NCI-H2029 treated with DMSO at 0.1 percent for 48 hours (cell line): ENCODE measurements at regions not wholly inside any gene's neighbourhood (a gene's known extent, or its start where the extent isn't known, plus 50 kb on each side); places are given as distances from the start of the nearest gene placed in this dataset.
"Not testable (repeated sequence)": the region's sequence is repeated elsewhere in the genome, so short reads cannot be mapped to it uniquely, and the experiment has no call there.

Source experiments
- DNase-seq: peaks from one replicate; lab custom pipeline; 2025; lab: John Stamatoyannopoulos, UW

DNA sequence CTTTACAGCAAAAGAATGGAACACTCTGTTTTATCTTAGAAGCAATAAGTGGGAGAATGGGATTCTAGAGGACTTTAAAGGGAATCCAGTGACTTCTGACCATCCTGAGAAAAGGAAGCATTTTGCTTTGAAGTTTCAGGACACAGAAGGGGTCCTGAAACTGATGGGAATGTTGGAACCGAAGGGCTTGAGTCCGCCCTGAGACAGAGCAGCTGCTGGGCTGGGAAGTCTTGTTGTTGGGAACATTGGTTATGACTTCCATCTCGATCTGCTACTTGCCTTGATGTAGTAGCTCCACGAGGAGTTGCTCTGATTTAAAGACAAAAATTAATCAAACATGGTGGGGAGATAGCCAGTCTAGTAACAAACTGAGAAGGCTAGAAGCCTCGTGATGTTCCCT lies 177.6 kb downstream of the JCAD start:
- no peak for DNase-seq

DNA sequence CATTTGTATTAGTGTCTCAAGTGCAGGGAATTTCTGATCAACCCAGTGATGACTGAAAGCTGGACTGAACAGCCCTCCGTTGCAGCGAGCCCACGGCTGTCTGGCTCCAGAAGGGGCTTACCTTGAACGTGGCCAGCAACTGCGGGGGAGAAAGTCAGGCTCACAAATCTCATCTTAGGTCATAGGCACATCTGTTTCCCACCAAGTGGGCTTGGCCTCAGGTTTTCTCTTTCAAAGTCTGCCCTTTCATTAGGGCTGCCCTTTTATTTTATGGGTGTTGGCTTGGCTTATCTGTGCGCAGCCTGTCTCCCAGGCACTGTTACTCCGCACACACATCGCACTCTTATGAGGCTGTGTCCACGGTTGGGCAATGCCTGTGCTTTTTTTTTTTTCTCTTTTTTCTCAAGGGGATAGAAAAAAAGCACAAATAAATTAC lies 178.0 kb downstream of the JCAD start:
- DNase-seq: no peak

DNA sequence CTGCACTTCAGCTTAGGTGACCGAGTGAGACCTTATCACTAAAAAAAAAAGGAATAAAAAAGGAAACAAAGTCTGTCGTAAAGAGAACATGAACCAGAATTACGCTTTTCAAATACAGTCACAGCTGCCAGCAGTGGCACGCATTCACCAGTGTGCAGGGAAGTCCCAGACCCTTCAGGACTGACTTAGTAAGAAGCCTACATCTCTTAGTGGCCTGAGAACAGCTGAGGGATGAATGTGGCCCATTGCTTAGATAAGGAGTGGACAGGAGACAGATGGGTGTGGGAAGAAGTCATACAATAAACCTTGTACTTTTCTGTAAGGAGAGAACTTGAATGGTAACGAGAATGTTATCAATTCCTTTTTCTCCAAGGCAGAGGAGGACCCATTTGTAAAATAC lies 178.5 kb downstream of the JCAD start:
- DNase-seq: no peak

DNA sequence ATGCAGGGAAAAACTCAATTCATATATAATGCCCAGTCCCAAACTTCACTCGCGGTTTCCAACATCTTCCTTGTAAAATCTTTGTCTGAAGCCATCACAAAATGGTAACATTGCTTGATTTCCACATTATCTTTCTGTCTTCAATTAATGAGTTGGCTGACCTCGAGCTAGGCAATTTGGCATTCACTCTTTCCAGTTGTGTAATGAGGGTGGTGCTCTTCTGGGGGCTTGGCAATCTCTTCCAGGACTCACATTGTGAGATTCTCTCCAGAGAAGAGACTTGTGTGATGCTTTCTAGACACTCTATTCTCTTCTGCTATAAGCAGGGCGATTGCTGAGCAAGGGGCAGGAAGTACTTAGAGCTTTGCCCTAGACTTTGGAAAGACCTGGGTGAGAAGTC lies 179.5 kb downstream of the JCAD start:
- no peak for DNase-seq

DNA sequence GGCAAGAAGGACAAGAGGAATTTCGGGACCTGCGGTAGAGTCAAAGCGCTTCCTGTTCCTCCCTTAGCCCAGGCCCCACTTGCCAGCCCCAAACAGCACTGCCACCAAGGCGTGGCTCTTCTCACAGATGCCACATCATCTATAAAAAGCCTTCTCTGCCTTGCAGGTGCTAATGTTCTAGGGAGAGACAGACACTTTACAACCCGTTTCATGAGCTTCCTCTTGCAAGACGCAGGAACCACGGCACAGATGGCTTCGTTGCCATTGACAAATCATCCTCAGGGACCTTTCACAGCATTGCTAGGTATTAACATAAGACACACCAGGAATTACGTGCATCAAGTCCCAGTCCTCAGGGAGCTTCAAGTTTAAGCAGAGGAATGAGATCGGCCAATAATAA lies 180.9 kb downstream of the JCAD start:
- no peak for DNase-seq

DNA sequence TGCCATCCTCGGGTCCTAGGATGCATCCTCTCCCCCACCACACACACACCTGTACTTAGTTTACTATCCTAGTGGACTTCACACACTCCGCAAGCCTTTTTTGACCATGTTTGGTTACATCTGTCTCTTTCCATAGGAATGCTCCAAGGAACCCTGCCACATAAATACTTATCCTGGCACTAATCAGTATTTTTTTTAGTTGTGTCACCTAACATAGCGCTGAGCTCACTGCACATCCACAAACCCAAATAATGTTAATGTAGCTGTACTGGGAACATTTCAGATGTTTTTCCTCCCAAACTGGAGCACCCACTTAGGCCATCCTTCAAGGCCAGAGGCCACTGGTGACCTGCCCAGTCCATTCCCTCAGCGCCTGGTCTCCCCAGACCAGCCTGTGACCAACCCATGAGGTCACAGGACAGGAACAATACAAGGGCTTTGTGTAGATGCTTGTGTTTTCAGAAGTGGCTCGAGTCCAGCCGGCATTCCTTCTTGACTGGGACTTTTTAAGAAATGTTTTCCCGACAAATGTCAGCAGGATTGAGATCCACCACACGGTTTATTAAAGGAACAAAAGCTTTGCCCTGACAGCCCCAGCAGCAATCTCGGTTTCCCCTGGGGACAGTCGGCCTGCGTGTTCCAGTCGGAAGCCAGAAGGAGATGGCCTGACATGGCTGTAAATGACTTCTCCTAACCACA lies 181.4 kb downstream of the JCAD start:
- no peak for DNase-seq

DNA sequence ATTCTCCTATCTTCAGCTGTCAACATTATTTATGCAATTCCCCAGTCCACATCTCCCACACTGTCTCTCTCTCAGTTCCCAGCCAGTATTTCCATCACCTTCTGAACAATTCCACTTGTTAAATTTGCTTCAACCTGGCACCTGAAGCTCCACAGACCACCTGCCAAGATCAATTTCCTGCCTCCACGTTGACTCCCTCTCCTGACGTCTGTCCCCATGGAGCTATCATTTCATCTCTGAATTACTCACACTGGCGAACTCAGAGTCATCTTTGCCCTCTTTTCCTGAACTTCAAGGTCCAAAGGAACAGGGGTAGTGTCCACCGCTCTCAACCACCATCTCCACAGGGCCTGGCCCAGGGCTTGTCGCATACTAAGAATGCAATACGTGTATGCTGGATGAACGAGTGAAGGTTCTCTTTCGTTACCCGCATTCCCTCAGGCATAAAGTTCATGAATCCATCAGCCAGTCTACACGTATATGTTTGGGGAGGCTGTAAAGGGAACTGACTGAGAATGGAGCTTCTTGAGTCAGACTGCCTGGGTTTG lies 183.3 kb downstream of the JCAD start:
- no peak for DNase-seq

DNA sequence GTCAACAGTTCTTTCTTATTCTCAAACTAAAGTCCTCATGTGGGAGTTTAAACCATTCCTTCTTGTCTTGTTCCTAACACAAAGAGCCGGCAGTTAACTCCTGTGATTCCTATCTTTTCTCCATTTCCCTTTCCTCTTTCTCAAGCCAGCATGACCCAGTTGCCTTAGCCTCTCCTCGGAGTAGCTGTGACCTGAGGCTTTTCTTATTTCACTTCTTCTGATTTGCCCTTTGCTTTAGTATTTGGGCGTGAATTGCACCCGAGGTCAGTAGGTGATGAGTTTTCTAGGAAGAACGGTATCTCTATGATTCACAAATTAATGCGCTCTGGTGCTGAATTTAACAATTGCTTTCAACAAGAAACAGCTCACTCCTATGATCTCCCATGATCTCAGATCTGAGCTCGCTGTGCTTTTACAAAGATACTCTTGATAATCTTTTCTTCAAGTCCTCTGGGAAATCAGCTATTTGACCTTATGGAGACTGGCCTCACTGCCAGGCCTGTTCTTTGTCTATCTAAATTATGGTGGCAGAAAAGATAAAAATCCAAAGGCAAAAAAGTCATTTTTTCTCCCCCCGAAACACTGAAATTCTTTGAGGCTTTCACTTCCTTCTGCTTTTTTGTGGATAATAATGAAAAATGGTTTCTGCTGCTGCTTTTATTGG lies 184.6 kb downstream of the JCAD start:
- no peak for DNase-seq

DNA sequence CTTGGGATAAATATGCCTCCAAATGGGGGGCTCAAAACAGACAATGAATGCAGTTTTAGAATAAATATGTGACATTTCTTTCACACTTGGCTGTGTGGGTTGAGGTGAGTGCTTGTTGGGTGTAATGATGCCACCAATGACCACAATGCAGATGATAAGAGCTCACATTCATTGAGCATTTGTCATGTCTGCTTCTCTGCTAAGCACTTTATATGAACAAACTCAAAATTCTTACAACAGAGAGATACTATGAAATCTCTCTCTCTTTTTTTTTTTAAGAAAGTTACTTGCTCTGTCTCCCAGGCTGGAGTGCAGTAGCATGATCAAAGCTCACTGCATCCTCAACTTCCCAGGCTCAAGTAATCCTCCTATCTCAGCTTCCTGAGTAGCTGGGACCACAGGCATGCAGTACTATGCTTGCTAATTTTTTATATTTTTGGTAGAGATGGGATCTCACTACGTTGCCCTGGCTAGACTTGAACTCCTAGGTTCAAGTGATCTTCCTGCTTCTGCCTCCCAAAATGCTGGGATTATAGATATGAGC lies 185.4 kb downstream of the JCAD start:
- DNase-seq: no peak

DNA sequence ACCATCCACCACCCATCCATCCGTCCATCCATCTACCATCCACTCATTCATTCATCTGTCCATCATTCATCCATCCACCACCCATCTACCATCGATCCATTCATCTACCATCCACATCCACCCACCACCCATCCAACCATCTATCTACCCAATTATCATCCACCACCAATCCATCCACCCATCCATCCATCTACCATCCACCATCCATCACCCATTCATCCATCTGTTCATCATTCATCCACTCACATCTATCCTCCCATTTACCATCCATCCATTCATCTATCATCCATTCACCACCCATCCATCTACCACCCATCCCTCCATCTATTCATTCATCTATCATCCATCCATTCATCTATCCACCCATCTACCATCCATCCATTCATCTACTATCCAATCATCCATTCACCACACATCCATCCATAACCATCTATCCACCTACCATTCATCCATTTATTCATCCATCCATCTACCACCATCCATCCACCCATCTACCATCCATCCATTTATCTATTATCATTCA lies 188.8 kb downstream of the JCAD start:
- no peak for DNase-seq

DNA sequence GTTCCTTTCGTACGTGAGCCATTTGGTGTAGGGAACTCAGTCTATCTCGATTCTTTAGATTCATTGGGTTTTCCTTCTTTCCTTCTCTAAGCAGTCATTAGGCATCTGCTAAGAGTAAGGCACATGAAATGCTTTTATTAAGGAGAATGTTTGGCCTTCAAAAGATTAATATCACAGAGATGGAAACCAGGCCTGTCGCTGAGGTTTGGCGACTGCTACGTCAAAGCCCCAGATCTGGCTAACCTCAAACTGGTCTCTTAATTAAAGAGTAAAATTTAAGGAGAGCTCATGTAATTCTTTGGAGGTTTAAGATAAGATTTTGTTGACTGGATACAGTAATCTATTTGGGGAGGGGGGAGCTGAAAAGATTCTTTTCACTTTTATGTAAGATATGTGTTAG lies 189.8 kb downstream of the JCAD start:
- DNase-seq: no peak

DNA sequence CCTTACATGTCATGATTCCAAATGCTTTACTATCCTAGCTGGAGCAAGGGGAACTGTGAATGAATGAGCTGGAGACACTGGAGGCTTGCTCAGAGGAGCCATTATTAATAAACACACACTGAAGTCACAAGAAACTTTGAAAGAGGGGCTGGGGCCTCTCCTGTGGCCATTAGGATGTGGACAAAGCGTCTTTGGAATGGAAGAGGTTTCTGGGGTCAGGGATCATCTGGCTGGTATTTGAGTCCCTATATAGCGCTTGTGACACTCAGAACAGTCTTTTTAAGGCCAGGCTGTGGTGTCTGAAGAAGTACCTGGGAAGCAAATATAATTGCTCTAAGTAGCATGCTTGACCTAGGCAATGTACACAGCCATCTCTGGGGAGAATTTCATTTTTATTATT lies 193.0 kb downstream of the JCAD start:
- no peak for DNase-seq

DNA sequence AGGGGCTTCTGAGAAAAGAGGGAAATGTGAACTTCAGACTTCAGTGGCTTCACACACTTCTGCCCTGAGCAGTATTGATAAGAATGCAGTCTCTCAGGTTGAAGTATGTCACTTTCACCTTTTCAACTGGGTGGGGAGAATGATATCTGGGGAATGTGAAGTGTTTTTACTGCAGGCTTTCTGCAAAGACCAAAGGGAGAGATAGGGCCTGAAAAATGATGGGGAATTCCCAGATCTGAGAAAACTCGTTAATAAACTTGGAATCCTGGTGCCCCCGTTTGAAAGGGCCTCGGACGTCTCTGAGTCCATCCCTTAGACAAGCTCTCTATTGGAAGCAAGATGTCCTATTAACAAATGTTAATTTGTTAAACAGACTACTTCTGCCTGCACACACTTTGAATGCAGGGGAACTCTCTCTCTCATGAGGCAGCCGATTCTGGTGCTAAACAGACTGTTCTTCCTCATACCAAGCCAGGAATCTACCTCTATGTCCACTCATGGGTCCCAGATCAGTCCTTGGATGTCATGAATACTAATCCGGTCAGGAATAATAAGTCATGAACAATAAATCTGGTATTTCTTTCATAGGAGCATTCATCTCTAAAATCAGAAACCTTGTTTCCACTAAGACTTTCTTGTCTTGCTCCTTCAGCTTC lies 193.6 kb downstream of the JCAD start:
- no peak for DNase-seq

DNA sequence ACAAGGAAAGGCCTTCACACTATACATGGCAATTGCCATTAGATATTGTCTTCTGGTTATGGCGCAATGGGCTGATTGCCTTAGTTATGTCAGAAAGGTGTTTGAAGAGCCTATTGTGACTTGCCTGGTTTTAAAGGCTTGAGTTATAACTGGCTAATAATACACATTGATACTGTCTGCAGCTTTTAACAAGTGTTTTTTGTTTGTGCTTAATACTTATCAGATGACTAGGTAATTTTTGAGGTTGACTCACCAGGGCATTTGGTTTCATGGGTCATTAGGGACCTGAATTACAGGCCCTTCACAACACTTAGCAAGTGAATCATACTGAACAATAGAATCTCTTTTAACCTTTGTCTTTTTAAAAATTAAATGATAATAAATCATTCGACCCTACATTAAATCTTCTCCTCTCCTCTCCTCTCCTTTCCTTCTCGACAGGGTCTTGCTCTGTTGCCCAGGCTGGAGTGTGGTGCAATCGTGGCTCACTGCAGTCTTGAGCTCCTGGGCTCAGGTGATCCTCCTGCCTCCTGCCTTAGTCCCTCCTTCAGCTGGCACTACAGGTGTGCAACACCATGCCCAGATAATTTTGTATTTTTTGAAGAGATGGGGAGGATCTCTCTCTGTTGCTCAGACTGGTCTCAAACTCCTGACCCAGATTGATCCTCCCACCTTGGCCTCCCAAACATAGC lies 196.3 kb downstream of the JCAD start:
- no peak for DNase-seq

DNA sequence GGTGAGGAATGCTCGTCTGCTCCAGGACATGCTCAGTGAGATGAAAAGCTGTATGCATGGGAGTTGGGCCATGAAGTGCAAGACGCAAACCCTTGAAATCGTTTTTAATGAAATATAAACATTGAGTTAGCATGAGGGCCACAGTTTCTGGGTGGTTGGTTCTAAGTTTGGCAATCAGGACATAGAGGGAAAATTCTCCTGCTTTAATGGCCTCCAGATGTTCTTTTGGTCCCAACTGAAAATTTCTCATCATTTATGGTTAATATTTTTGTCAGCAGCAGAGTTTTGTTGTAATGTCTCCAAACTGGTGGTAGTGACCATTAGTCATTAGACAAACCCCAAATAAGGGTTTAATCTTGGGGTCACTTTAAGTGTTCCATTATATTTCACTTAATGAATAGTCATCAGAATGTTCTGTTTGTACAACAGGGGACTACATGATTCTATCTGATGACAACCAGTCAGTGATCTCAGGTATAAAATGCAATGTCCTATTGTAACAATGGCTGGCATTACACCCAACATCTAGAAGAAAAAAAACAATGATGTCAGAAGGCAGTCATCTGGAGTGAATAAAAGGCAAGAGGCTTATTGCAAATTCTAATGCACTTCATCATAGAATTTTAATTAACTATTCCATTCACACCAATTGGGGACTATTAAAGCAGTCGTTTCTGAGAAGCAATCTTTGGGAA lies 197.4 kb downstream of the JCAD start:
- no peak for DNase-seq

DNA sequence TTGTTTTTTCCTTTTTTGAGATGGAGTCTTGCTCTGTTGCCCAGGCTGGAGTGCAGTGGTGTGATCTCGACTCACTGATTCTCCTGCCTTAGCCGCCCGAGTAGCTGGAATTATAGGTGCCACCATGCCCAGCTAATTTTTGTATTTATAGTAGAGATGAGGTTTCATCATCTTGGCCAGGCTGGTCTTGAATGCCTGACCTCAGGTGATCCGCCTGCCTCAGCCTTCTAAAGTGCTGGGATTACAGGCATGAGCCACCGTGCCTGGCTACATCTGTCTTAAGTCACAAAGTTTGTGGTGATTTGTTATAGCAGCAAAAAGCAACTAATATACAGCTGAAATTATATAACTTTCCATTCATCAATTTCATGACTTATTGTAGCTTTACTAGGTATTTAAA lies 198.2 kb downstream of the JCAD start:
- DNase-seq: not testable (repeated sequence)

DNA sequence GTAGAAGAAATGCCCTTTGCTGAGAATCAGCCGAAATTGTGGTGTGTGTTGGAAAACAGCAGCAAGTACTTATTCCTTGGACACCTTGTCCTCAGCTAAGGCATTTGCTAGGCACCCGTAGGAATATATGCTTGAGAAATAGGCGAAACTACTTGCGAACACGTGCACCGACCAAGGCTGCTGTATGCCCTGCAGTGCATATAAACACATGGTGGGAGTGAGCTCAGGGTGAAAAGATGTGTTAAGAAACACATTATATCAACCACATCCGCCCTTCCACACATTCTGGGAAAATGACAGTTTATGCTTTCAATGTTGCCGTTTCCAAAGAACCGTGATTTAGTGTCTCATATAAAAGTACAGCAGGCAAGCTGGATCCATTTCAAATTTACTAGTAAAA lies 199.2 kb downstream of the JCAD start:
- DNase-seq: no peak

DNA sequence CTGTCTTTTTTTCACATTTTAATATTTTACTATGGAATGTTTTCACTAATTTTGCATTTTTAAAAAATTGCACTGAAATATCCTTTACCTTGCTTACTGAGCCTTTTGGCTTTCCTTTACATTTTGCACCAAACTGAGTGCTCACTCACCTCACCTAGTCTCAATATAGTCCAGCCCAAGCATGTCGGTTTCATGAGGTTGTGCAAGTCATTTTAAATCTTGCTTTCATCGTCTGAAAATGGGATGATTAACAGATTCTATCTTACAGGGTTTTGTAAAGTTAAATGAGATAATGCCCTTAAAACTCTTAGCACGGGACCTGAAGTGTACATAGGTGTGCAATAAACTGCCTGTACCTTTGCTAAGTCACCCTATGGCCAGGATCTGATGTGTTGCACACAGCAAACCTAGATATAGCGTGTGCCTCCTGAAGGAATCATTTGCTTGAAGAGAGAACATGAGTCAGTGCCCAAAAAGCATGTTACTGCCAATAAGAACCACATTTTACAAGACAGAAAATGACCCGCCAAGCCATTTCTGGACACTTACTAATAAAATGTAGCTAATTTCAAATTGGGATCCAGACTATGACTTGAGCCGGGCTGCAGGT lies 199.8 kb downstream of the JCAD start:
- DNase-seq: no peak

DNA sequence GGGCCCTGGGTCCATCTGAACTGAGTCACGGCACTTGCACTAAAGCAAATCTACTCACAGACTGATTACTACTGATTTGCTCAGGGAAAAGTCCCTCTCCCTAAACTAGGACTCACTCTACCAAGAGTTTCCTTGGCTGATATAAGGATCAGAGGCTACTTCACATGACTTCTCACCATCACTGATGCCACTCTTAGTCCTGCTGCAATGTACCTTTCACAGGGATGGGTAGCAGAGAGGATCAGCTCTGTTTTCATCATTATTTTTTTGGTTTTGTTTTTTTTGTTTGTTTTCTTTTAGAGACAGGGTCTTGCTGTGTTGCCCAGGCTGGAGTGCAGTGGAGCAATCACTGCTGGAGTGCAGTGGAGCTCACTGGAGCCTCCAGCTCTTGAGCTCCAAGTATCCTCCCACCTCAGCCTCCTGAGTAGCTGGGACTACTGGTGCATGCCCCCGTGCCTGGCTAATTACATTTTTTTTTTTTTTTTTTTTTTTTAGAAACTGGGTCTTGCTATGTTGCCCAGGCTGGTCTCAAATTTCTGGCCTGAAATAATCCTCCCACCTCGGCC lies 200.6 kb downstream of the JCAD start:
- DNase-seq: no peak

DNA sequence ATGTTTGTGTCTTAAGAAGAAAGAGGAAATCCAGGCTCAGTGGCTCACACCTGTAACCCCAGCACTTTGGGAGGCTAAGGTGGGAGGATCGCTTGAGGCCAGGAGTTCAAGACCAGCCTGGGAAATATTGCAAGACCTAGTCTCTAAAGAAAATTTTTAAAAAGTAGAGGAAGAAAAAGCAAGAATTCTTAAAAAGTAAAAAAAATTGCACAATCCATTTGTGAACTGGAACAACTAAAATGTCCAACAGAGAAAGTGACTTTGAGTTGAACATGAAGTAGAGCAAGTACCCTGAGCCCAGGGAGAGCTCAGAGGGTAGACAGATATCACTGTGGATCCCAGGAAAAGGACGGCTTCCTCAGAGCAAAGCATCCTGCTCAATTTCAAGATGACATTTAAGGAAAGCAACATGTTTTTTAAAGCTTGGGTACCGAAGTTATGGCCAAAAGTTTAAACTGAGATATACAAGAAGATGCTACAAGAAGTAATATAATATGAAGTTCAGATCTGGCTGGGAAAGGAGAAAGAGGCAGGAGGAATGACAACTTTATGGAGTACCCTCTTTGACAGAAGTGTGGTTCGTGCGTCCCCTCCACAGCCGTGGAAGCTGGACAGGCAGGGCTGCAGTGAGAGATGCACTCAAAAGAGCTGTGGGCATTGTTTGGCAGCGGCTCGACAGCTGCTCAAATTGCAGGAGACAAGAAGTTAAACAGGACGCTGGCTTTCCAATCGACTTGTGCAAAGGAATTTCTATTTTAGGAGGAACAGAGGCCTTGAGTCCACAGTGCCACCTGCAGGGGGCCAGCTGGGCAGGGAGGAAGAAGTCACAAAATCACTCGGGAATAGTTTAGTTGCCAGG lies 201.3 kb downstream of the JCAD start:
- DNase-seq: no peak
